IPS-20b (cell line): ENCODE measurements at regions not wholly inside any gene's neighbourhood (a gene's known extent, or its start where the extent isn't known, plus 50 kb on each side); places are given as distances from the start of the nearest gene placed in this dataset.
"Not testable (repeated sequence)": the region's sequence is repeated elsewhere in the genome, so short reads cannot be mapped to it uniquely, and the experiment has no call there.

Source experiments
- H3K27ac ChIP-seq: one replicate; pipeline ENCODE4 v1.5.1; 2013; ENCODE audit warnings: low read length
- H3K27me3 ChIP-seq: 2 replicates; pipeline ENCODE4 v1.6.1; 2013; ENCODE audit warnings: mild to moderate bottlenecking, low read length, inconsistent platforms; ENCODE audit not compliant: insufficient read depth
- H3K36me3 ChIP-seq: 2 replicates; pipeline ENCODE4 v1.6.1; 2013; ENCODE audit warnings: low read depth, mild to moderate bottlenecking, inconsistent platforms, low read length, moderate library complexity; ENCODE audit not compliant: insufficient read depth
- H3K4me1 ChIP-seq: 2 replicates; pipeline ENCODE4 v1.6.1; 2013; ENCODE audit warnings: mild to moderate bottlenecking, control low read depth, inconsistent platforms, low read length, moderate library complexity; ENCODE audit not compliant: insufficient read depth
- H3K4me3 ChIP-seq: 2 replicates; pipeline ENCODE4 v1.5.1; 2013; ENCODE audit warnings: mild to moderate bottlenecking, low read length, inconsistent platforms
- H3K9ac ChIP-seq: 2 replicates; pipeline ENCODE4 v1.6.1; 2013; ENCODE audit warnings: low read depth, mild to moderate bottlenecking, inconsistent platforms, low read length, moderate library complexity
- H3K9me3 ChIP-seq: 2 replicates; pipeline ENCODE4 v1.6.1; 2013; ENCODE audit warnings: mild to moderate bottlenecking, low read depth, low read length, inconsistent platforms; ENCODE audit not compliant: insufficient read depth

DNA sequence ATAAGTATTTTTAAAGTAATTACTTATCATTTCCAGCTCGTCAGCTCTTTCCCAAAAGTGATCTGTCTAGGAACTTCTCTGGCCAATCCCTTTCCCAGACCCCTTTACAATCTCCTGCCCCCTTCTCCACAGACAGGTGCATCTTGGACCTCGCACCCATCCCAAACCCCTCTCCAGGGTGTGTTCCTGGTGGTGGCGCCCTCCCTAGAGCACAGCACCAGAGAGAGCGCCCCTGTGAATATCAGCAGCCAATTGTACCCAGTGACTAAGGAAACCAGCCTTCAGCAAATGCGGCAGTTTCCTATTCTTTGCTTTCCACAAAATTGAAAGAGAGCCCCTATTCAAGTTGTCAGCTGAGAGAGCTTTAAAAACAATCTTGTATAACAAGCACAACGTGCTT lies 157.7 kb downstream of the RNASET2 start:
- Histone ChIP-seq H3K4me3 (no peak overlapping the region), H3K9ac (no peak overlapping the region), H3K9me3 (no peaks in the 10 kb centered on the region), H3K36me3 (no peaks in the 10 kb centered on the region), H3K4me1 (no peaks in the 10 kb centered on the region), H3K27ac (no peak overlapping the region), H3K27me3 (no peaks in the 10 kb centered on the region)

DNA sequence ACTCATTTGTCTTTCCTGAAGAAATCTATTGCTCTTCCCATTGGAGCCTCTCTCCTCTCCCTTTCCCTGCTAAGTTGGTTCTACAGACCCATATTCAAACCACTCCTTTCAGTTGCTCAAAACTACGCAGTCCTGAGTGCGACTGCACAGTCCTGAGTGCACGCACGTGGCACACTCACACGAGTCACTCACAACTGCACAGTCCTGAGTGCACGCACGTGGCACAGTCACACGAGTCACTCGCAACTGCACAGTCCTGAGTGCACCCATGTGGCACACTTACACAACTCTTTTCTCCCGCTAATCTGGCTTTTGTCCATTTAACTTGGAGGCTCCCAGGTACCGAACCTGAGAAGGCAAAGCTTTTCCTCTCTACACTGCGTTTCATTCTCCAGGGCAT lies 159.7 kb downstream of the RNASET2 start:
- Histone ChIP-seq H3K4me1 (no peaks in the 10 kb centered on the region), H3K9ac (no peak overlapping the region), H3K36me3 (no peaks in the 10 kb centered on the region), H3K27me3 (no peaks in the 10 kb centered on the region), H3K27ac (no peak overlapping the region), H3K9me3 (no peaks in the 10 kb centered on the region), H3K4me3 (no peak overlapping the region)

DNA sequence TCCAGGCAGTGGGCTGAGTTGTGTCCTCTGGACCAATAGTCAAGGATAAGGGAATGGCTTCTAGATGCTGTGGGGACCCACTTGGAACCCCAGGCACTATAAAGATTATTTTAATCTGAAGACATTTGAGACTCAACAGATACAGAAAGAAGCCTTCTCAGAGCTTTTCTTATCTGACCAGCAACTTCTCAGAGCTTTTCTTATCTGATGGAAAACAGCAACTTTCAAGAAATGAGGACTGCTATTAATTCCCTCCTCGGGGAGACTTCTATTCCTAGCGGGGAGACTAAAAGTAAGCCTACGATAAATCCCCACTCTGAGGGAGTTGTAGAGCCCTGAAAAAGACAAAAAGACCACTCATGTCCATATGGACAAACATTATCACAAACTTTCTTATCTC lies 160.5 kb downstream of the RNASET2 start:
- H3K4me1 ChIP-seq: no peaks in the 10 kb centered on the region
- H3K4me3 ChIP-seq: no peak overlapping the region
- no peaks in the 10 kb centered on the region for H3K36me3 ChIP-seq
- H3K27me3 ChIP-seq: no peaks in the 10 kb centered on the region
- no peak overlapping the region for H3K27ac ChIP-seq
- H3K9me3 ChIP-seq: no peaks in the 10 kb centered on the region
- no peak overlapping the region for H3K9ac ChIP-seq

DNA sequence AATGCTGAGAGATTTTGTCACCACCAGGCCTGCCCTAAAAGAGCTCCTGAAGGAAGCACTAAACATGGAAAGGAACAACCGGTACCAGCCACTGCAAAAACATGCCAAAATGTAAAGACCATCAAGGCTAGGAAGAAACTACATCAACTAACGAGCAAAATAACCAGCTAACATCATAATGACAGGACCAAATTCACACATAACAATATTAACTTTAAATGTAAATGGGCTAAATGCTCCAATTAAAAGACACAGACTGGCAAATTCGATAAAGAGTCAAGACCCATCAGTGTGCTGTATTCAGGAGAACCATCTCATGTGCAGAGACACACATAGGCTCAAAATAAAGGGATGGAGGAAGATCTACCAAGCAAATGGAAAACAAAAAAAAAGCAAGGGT lies 163.8 kb upstream of the RPS6KA2 start:
- H3K27me3 ChIP-seq, H3K4me3 ChIP-seq, H3K36me3 ChIP-seq, H3K9me3 ChIP-seq, H3K4me1 ChIP-seq, H3K27ac ChIP-seq, H3K9ac ChIP-seq: not testable (repeated sequence)

DNA sequence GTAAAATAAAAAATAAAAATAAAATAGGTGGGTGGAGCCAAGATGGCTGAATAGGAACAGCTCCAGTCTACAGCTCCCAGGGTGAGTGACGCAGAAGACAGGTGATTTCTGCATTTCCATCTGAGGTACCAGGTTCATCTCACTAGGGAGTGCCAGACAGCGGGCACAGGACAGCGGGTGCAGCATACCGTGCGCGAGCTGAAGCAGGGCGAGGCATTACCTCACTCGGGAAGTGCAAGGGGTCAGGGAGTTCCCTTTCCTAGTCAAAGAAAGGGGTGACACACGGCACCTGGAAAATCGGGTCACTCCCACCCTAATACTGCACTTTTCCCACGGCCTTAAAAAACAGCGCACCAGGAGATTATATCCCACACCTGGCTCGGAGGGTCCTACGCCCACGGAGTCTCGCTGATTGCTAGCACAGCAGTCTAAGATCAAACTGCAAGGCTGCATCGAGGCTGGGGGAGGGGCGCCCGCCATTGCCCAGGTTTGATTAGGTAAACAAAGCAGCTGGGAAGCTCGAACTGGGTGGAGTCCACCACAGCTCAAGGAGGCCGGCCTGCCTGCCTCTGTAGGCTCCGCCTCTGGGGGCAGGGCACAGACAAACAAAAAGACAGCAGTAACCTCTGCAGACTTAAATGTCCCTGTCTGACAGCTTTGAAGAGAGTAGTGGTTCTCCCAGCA lies 161.9 kb upstream of the RPS6KA2 start:
- H3K4me1 ChIP-seq, H3K9ac ChIP-seq, H3K27ac ChIP-seq, H3K4me3 ChIP-seq, H3K36me3 ChIP-seq, H3K9me3 ChIP-seq, H3K27me3 ChIP-seq: not testable (repeated sequence)

DNA sequence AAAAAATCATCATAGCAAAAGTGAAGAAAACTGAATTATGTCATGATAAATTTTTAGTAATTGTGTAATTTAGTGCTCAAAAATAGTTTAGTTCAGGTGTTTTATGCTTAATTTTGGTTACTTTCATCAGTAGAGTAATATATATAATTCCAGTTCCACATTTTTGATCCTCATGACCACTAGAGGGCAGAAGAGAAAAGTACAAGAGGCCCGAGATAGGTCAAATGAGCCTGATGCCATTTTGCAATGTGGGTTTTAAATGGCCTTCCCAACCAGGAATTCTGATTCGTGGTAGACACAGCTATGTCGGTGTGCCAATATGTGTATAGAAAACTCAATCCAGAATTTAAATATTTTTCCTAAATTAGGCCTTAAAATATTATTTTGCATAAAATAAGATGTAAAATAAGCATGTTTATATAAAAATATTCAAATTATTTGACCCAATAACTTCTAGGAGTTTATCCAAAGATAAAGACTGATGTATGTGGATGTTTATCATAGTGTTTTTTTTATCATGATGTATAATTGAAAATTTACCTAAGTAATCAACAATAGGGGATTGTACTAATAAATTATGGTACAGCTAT lies 159.7 kb upstream of the RPS6KA2 start:
- Histone ChIP-seq H3K4me3 (no peak overlapping the region), H3K27me3 (no peaks in the 10 kb centered on the region), H3K36me3 (no peaks in the 10 kb centered on the region), H3K9ac (no peak overlapping the region), H3K27ac (no peak overlapping the region), H3K4me1 (no peaks in the 10 kb centered on the region), H3K9me3 (no peaks in the 10 kb centered on the region)

DNA sequence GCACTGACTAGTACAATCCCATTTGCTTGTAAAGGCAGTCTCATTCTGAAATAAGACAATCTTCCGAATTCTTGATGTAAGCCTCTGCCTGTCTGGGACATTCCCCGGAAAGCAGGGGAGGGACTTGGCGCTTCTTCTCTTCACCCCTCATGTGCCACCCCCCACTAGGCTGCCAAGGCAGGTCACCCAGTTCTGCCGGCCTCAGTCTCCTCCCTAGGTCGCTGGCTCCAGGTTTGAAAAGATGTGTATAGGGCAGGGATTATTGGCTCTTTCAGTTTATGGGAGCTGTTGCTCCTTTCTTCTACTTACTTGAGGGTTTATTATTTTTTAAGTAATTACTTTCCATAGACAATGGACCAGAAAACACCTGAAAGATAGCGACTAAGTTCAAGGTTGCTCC lies 158.1 kb upstream of the RPS6KA2 start:
- H3K27me3 ChIP-seq: no peaks in the 10 kb centered on the region

DNA sequence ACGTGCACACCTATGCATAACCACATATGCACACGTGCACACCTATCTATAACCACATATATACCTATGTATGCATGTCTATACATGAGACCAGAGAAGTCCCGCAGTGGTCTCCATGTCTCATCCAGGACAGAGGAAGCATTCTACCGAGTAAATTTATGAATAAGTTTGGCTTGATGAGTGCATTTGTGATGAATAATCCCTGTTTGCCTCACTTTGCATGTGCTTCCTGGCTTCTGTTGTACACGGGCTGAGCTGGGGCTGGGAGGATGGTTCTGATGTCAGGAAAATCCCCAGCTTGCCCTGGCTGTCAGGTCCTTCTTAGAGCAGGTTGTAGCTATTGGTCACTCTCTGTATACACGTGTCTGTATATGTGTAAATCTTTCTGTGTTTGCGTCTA lies 157.6 kb upstream of the RPS6KA2 start:
- H3K36me3 ChIP-seq: no peaks in the 10 kb centered on the region
- no peak overlapping the region for H3K4me3 ChIP-seq
- H3K27ac ChIP-seq: no peak overlapping the region
- no peaks in the 10 kb centered on the region for H3K9me3 ChIP-seq
- no peaks in the 10 kb centered on the region for H3K27me3 ChIP-seq
- no peaks in the 10 kb centered on the region for H3K4me1 ChIP-seq
- no peak overlapping the region for H3K9ac ChIP-seq

More for the DNA sequence above, 158.1 kb upstream of the RPS6KA2 start:
- H3K4me1 ChIP-seq: no peaks in the 10 kb centered on the region
- no peak overlapping the region for H3K9ac ChIP-seq
- no peaks in the 10 kb centered on the region for H3K9me3 ChIP-seq
- no peaks in the 10 kb centered on the region for H3K36me3 ChIP-seq
- H3K27ac ChIP-seq: no peak overlapping the region
- no peak overlapping the region for H3K4me3 ChIP-seq

DNA sequence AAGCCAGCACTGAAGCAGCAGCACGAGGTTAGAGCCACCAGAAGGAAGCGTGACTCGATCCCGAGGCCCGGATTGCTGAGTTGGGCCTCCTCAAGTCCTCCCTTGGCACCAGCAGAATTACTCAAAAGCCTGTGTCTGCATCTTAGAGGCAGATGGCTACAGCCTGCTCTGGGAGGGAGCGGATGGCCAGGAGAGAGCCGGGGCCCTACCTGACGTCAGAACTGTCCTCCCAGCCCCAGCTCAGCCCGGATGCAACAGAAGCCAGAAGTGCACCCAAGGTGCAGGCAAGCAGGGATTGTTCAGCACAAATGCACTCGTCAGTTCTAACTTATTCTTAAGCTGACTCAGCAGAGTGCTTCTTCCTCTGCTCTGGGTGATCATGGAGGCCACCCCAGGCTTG lies 155.5 kb upstream of the RPS6KA2 start:
- no peak overlapping the region for H3K4me3 ChIP-seq
- H3K27ac ChIP-seq: no peak overlapping the region
- no peaks in the 10 kb centered on the region for H3K36me3 ChIP-seq
- no peaks in the 10 kb centered on the region for H3K9me3 ChIP-seq
- H3K9ac ChIP-seq: no peak overlapping the region
- no peaks in the 10 kb centered on the region for H3K27me3 ChIP-seq
- H3K4me1 ChIP-seq: no peaks in the 10 kb centered on the region

DNA sequence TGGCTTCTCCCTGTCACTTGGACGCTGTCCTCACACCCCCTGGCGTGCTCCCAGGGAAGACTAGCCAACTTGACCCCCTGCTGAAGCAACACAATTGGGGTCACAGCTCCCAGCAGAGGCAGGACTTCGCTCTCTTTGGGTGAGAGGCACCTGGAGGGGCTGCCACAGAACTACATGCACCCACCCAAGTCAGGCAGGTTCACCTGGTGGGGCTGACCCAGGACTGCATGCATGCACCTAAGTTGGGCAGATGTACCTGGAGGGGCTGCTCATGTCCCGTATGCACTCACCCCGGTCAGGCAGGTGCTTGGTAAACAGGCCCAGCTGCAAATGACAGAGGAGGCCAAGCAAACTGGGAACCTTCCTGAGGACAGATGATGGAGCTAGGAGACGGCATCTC lies 154.3 kb upstream of the RPS6KA2 start:
- Histone ChIP-seq H3K9me3 (no peaks in the 10 kb centered on the region), H3K27ac (no peak overlapping the region), H3K27me3 (no peaks in the 10 kb centered on the region), H3K4me1 (no peaks in the 10 kb centered on the region), H3K36me3 (no peaks in the 10 kb centered on the region), H3K4me3 (no peak overlapping the region), H3K9ac (no peak overlapping the region)

DNA sequence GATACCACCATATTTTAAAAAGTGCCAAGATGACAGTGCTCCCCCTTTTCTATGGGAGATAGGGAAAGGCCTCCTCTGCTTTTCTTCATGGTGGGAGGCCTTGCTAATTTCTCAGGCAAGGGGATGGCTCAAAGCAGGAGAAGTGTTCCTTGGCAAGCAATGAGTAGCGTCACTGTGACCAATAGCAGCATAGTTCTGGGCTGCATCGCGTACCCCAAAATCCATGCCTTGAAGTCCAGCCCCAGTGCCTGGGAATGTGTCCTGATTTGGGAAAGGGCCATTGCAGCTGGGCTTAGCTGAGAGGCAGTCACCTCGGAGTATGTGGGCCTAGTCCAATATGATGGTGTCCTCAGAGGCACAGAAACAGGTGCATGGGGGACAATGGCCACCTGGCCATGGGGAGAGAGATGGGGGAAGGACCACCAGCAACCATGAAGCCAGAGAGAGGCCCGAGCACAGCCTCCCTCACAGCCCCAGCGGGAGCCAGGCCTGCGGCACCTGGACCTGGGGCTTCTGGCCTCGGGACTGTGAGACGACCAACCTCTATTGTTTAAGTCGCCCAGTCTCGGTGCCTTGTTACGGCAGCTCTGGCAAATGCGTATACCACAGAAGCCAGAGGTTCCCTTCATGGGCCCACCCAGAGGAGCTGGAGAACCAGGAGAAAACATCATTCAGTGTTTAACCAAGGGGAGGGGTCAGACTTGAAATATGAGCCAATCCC lies 153.1 kb upstream of the RPS6KA2 start:
- no peaks in the 10 kb centered on the region for H3K36me3 ChIP-seq
- H3K9ac ChIP-seq: no peak overlapping the region

DNA sequence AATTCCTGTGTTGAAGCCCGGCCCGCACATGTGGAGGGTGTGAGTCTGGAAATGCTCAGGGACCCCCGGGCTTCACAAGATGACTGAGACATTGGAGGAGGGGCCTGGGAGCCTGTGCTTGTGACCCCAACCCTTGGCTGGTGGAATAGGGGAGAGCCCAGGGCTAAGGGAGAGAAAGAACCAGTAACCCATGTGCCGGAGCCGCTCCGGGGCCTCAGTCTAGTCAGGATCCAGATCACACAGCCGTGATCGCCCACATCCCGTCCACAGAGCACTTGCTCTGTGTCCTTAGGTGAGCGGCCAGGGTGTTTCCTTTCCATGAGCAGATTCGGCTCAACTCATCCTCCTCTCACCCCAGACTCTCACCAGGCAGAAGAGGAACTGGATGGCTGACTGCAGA lies 152.3 kb upstream of the RPS6KA2 start:
- H3K27ac ChIP-seq: no peak overlapping the region
- H3K9ac ChIP-seq: no peak overlapping the region

More for the DNA sequence above, 153.1 kb upstream of the RPS6KA2 start:
- Histone ChIP-seq H3K27ac (no peak overlapping the region), H3K27me3 (no peaks in the 10 kb centered on the region), H3K4me3 (no peak overlapping the region), H3K4me1 (no peaks in the 10 kb centered on the region), H3K9me3 (no peaks in the 10 kb centered on the region)

More for the DNA sequence above, 152.3 kb upstream of the RPS6KA2 start:
- H3K27me3 ChIP-seq: no peaks in the 10 kb centered on the region
- no peaks in the 10 kb centered on the region for H3K36me3 ChIP-seq
- no peaks in the 10 kb centered on the region for H3K4me1 ChIP-seq
- H3K4me3 ChIP-seq: no peak overlapping the region
- no peaks in the 10 kb centered on the region for H3K9me3 ChIP-seq
